PC-9 (cell line): ENCODE measurements at regions not wholly inside any gene's neighbourhood (a gene's known extent, or its start where the extent isn't known, plus 50 kb on each side); places are given as distances from the start of the nearest gene placed in this dataset.

Experiments
- EZH2 ChIP-seq: fragments of 200-600 bp; sonication (generic); IDR thresholded peaks from 2 replicates; pipeline ENCODE4 v1.8.0; 2017; ENCODE audit warnings: antibody characterized with exemption, low read depth
- TF ChIP-seq, protein P1 (sequence below): fragments of 200-600 bp; sonication (generic); conservative IDR thresholded peaks from 2 replicates; pipeline ENCODE4 v1.6.1; 2017; ENCODE audit warnings: mixed run types, antibody characterized with exemption, mild to moderate bottlenecking, moderate library complexity

DNA sequence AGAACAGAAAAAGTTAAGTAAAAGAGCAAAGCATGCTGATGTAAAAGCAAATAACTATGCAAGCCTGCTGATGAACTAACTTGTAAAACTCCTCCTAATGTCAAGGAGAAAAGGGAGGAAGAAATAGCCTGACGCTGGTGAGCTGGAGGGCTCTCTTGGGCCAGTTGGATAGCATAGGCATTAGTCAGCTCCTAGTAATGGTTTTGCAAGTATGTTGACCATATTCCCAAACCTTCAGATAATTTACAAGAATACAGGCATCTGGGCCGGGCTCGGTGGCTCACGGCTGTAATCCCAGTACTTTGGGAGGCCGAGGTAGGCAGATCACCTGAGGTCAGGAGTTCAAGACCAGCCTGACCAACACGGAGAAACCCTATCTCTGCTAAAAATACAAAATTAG is 871.4 kb downstream of the C12orf50 start:
- TF ChIP-seq, protein P1, sequence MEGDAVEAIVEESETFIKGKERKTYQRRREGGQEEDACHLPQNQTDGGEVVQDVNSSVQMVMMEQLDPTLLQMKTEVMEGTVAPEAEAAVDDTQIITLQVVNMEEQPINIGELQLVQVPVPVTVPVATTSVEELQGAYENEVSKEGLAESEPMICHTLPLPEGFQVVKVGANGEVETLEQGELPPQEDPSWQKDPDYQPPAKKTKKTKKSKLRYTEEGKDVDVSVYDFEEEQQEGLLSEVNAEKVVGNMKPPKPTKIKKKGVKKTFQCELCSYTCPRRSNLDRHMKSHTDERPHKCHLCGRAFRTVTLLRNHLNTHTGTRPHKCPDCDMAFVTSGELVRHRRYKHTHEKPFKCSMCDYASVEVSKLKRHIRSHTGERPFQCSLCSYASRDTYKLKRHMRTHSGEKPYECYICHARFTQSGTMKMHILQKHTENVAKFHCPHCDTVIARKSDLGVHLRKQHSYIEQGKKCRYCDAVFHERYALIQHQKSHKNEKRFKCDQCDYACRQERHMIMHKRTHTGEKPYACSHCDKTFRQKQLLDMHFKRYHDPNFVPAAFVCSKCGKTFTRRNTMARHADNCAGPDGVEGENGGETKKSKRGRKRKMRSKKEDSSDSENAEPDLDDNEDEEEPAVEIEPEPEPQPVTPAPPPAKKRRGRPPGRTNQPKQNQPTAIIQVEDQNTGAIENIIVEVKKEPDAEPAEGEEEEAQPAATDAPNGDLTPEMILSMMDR: no peak
- TF ChIP-seq EZH2: no peak
